ENCODE measurements at regions not wholly inside any gene's neighbourhood (a gene's known extent, or its start where the extent isn't known, plus 50 kb on each side); places are given as distances from the start of the nearest gene placed in this dataset.

DNA sequence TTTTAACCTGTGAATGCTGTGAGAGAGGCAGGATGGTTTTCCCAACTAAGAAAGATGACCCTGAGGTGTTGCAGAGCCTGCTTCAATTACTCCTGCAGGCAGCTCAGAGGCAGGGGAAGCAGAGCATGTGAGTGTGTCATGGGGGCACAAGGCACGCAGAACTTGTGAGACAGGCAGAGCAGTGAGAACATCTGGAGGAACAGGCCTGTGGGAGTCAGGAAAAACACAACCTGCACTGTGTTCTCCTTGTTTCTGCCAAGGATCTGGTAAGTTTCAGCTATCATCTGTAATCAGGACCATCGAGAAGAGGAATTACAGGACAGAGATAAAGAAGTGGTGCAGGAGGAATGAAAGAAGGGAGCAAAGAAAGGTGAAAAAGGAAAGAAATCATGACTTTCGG is 741.8 kb upstream of the INTU start:
- Histone ChIP-seq H3K9me3 (ENCODE audit: insufficient read depth, low read length, severe bottlenecking) (no peaks in the 10 kb centered on the region), H3K27me3 (ENCODE audit: insufficient read depth, low read length, poor library complexity) (no peaks in the 10 kb centered on the region), H3K4me3 (ENCODE audit: low read depth in 1 of 2, low read length in 2 of 2) (no peak overlapping the region), H3K4me1 (ENCODE audit: insufficient read depth, low read length) (no peaks in the 10 kb centered on the region), H3K36me3 (ENCODE audit: insufficient read depth, low read length) (no peaks in the 10 kb centered on the region), H4K20me1 (ENCODE audit: insufficient read depth, low read length) (no peaks in the 10 kb centered on the region), H3K4me2 (ENCODE audit: insufficient read depth, low read length) (no peak overlapping the region), H2AFZ (ENCODE audit: low read depth, low read length) (no peak overlapping the region), H3K27ac (ENCODE audit: low read length) (no peak overlapping the region), H3K79me2 (ENCODE audit: insufficient read depth, low read length) (no peaks in the 10 kb centered on the region), H3K9ac (ENCODE audit: low read depth, low read length) (no peak overlapping the region)
- ATAC-seq (ENCODE audit: insufficient read depth, low read depth) (no peak), DNase-seq (no peak)
- TF ChIP-seq, protein P1, sequence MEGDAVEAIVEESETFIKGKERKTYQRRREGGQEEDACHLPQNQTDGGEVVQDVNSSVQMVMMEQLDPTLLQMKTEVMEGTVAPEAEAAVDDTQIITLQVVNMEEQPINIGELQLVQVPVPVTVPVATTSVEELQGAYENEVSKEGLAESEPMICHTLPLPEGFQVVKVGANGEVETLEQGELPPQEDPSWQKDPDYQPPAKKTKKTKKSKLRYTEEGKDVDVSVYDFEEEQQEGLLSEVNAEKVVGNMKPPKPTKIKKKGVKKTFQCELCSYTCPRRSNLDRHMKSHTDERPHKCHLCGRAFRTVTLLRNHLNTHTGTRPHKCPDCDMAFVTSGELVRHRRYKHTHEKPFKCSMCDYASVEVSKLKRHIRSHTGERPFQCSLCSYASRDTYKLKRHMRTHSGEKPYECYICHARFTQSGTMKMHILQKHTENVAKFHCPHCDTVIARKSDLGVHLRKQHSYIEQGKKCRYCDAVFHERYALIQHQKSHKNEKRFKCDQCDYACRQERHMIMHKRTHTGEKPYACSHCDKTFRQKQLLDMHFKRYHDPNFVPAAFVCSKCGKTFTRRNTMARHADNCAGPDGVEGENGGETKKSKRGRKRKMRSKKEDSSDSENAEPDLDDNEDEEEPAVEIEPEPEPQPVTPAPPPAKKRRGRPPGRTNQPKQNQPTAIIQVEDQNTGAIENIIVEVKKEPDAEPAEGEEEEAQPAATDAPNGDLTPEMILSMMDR (IDR thresholded peaks at IDR 0.05; ENCODE audit: borderline replicate concordance, extremely low read depth, low read length, poor library complexity, severe bottlenecking) = no peak
- no peak for TF ChIP-seq EZH2 (IDR thresholded peaks at IDR 0.05; ENCODE audit: borderline replicate concordance, low read depth, low read length, severe bottlenecking)

DNA sequence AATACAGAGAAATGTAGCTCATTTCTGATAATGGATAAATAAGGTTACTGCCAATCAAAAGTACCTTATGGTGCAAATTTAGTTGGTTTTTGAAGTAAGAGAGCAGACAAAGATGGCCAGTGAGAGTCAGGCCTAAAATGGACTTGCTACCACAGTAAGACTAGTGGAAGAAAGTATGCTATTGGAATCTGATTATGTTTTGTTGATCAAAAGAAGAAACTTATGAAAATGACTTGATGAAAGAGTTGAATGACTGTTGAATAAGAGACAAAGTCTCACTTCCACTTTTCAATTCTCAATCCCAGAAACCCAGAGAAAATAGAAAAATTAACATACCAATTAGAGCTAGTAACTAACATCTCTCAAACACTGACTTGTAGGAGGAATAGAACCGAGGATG is 737.8 kb upstream of the INTU start:
- Histone ChIP-seq H3K4me1 (ENCODE audit: insufficient read depth, low read length) (no peaks in the 10 kb centered on the region), H3K27ac (ENCODE audit: low read length) (no peak overlapping the region), H3K9me3 (ENCODE audit: insufficient read depth, low read length, severe bottlenecking) (peaks cover 5% of the 10 kb centered on the region), H3K4me3 (ENCODE audit: low read depth in 1 of 2, low read length in 2 of 2) (no peak overlapping the region), H3K36me3 (ENCODE audit: insufficient read depth, low read length) (no peaks in the 10 kb centered on the region), H4K20me1 (ENCODE audit: insufficient read depth, low read length) (no peaks in the 10 kb centered on the region), H2AFZ (ENCODE audit: low read depth, low read length) (no peak overlapping the region), H3K27me3 (ENCODE audit: insufficient read depth, low read length, poor library complexity) (no peaks in the 10 kb centered on the region), H3K9ac (ENCODE audit: low read depth, low read length) (no peak overlapping the region), H3K79me2 (ENCODE audit: insufficient read depth, low read length) (no peaks in the 10 kb centered on the region), H3K4me2 (ENCODE audit: insufficient read depth, low read length) (no peak overlapping the region)
- no peak for DNase-seq
- no peak for ATAC-seq (ENCODE audit: insufficient read depth, low read depth)
- TF ChIP-seq EZH2 (IDR thresholded peaks at IDR 0.05; ENCODE audit: borderline replicate concordance, low read depth, low read length, severe bottlenecking) = no peak
- TF ChIP-seq, protein P1 (IDR thresholded peaks at IDR 0.05; ENCODE audit: borderline replicate concordance, extremely low read depth, low read length, poor library complexity, severe bottlenecking) = no peak

DNA sequence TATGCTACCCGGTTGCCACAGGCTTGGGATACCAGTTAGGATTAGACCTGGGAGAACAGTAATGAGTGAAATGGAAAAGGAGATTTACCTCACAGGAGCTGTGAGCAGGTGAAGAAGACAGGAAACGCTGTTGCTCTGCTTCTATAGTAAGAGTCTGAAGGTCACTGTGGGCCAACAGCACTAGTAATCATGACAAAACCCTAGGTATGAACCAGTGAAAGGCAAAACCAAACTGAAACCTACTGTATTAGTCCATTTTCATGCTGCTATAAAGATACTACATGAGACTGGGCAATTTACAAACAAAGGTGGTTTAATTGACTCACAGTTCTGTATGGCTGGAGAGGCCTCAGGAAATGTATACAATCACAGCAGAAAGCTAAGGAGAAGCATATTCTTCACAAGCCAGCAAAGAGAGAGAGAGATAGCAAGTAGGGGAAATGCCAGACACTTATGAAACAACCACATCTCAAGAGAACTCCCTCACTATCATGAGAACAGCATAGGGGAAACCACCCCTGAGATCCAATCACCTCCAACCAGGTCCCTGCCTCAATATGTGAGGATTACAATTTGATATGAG is 736.7 kb upstream of the INTU start:
- DNase-seq (no peak), ATAC-seq (ENCODE audit: insufficient read depth, low read depth) (no peak)
- no peaks in the 10 kb centered on the region for H3K27me3 ChIP-seq (ENCODE audit: insufficient read depth, low read length, poor library complexity)
- TF ChIP-seq, protein P1 (IDR thresholded peaks at IDR 0.05; ENCODE audit: borderline replicate concordance, extremely low read depth, low read length, poor library complexity, severe bottlenecking) = no peak
- no peak for TF ChIP-seq EZH2 (IDR thresholded peaks at IDR 0.05; ENCODE audit: borderline replicate concordance, low read depth, low read length, severe bottlenecking)
- no peak overlapping the region for H3K4me3 ChIP-seq (ENCODE audit: low read depth in 1 of 2, low read length in 2 of 2)
- H2AFZ ChIP-seq (ENCODE audit: low read depth, low read length) = no peak overlapping the region
- no peaks in the 10 kb centered on the region for H4K20me1 ChIP-seq (ENCODE audit: insufficient read depth, low read length)
- H3K36me3 ChIP-seq (ENCODE audit: insufficient read depth, low read length) = no peaks in the 10 kb centered on the region
- no peak overlapping the region for H3K9ac ChIP-seq (ENCODE audit: low read depth, low read length)
- H3K27ac ChIP-seq (ENCODE audit: low read length) = no peak overlapping the region
- no peaks in the 10 kb centered on the region for H3K79me2 ChIP-seq (ENCODE audit: insufficient read depth, low read length)
- peaks cover 5% of the 10 kb centered on the region for H3K9me3 ChIP-seq (ENCODE audit: insufficient read depth, low read length, severe bottlenecking)
- H3K4me1 ChIP-seq (ENCODE audit: insufficient read depth, low read length) = no peaks in the 10 kb centered on the region
- H3K4me2 ChIP-seq (ENCODE audit: insufficient read depth, low read length) = no peak overlapping the region

DNA sequence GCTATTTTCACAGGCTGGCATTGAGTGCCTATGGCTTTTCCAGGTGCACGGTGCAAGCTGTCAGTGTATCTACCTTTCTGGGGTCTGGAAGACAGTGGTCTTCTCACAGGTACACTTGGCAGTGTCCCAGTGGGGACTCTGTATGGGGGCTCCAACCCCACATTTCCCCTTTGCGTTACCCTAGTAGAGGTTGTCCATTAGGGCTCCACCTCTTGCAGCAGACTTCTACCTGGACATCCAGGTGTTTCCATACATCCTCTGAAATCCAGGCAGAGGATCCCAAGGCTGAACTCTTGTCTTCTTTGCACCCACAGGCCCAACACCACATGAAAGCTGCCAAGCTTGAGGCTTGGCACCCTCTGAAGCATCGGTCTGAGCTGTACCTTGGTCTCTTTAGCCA is 735.7 kb upstream of the INTU start:
- H3K9ac ChIP-seq (ENCODE audit: low read depth, low read length) = no peak overlapping the region
- H3K4me1 ChIP-seq (ENCODE audit: insufficient read depth, low read length) = no peaks in the 10 kb centered on the region
- H2AFZ ChIP-seq (ENCODE audit: low read depth, low read length) = no peak overlapping the region
- H4K20me1 ChIP-seq (ENCODE audit: insufficient read depth, low read length) = no peaks in the 10 kb centered on the region
- H3K9me3 ChIP-seq (ENCODE audit: insufficient read depth, low read length, severe bottlenecking) = peaks cover 5% of the 10 kb centered on the region
- ATAC-seq (ENCODE audit: insufficient read depth, low read depth) (no peak), DNase-seq (no peak)
- no peak overlapping the region for H3K4me2 ChIP-seq (ENCODE audit: insufficient read depth, low read length)
- no peaks in the 10 kb centered on the region for H3K36me3 ChIP-seq (ENCODE audit: insufficient read depth, low read length)
- no peaks in the 10 kb centered on the region for H3K27me3 ChIP-seq (ENCODE audit: insufficient read depth, low read length, poor library complexity)
- TF ChIP-seq EZH2 (IDR thresholded peaks at IDR 0.05; ENCODE audit: borderline replicate concordance, low read depth, low read length, severe bottlenecking) = no peak
- TF ChIP-seq, protein P1 (IDR thresholded peaks at IDR 0.05; ENCODE audit: borderline replicate concordance, extremely low read depth, low read length, poor library complexity, severe bottlenecking) = no peak
- no peaks in the 10 kb centered on the region for H3K79me2 ChIP-seq (ENCODE audit: insufficient read depth, low read length)
- H3K4me3 ChIP-seq (ENCODE audit: low read depth in 1 of 2, low read length in 2 of 2) = no peak overlapping the region
- no peak overlapping the region for H3K27ac ChIP-seq (ENCODE audit: low read length)
